GM18502 (cell line): ENCODE measurements at regions not wholly inside any gene's neighbourhood (a gene's known extent, or its start where the extent isn't known, plus 50 kb on each side); places are given as distances from the start of the nearest gene placed in this dataset.
A peak's percentile ranks its signal among the peaks of the same experiment; 100 is the strongest.

Experiments
- ATAC-seq: cut with Tn5 transposase; IDR thresholded peaks from one replicate; pipeline ENCODE4 v1.9.1; 2021; ENCODE audit warnings: mild to moderate bottlenecking; ENCODE audit not compliant: unreplicated experiment, poor library complexity

- ATAC-seq = no peak
These were observed 472.8 kb downstream of the CCDC171 start for GRCh38 chr9:16025627-16026026.

GRCh38 chr9:16026886-16027285 lies 474.0 kb downstream of the CCDC171 start:
- no peak for ATAC-seq

- ATAC-seq = no peak
These were observed 475.7 kb downstream of the CCDC171 start for GRCh38 chr9:16028548-16028947.

- ATAC-seq = no peak
These were observed 476.3 kb downstream of the CCDC171 start for GRCh38 chr9:16029046-16029615.

- ATAC-seq = no peak
These were observed 477.0 kb downstream of the CCDC171 start for GRCh38 chr9:16029796-16030363.

GRCh38 chr9:16030528-16031185 lies 477.8 kb downstream of the CCDC171 start:
- peak; percentile 98 for ATAC-seq

GRCh38 chr9:16031486-16031885 lies 478.6 kb downstream of the CCDC171 start:
- ATAC-seq = no peak

- no peak for ATAC-seq
These were observed 479.1 kb downstream of the CCDC171 start for GRCh38 chr9:16031971-16032370.

GRCh38 chr9:16032799-16033198 lies 480.0 kb downstream of the CCDC171 start:
- no peak for ATAC-seq

GRCh38 chr9:16033253-16033652 lies 480.4 kb downstream of the CCDC171 start:
- ATAC-seq = no peak

- ATAC-seq = no peak
These were observed 481.3 kb downstream of the CCDC171 start for GRCh38 chr9:16033921-16034691.

GRCh38 chr9:16039218-16039987 lies 486.6 kb downstream of the CCDC171 start:
- ATAC-seq = peak; percentile 52

- ATAC-seq = peak; percentile 6
These were observed 487.3 kb downstream of the CCDC171 start for GRCh38 chr9:16039988-16040761.

GRCh38 chr9:16043756-16044578 lies 491.1 kb downstream of the CCDC171 start:
- no peak for ATAC-seq

- no peak for ATAC-seq
These were observed 491.7 kb downstream of the CCDC171 start for GRCh38 chr9:16044579-16044881.

- no peak for ATAC-seq
These were observed 492.9 kb downstream of the CCDC171 start for GRCh38 chr9:16045651-16046280.

- peak; percentile 54 for ATAC-seq
These were observed 493.9 kb downstream of the CCDC171 start for GRCh38 chr9:16046713-16047112.

- no peak for ATAC-seq
These were observed 495.3 kb downstream of the CCDC171 start for GRCh38 chr9:16048129-16048528.

- no peak for ATAC-seq
These were observed 499.3 kb downstream of the CCDC171 start for GRCh38 chr9:16052146-16052545.
